ENCODE measurements at regions not wholly inside any gene's neighbourhood (a gene's known extent, or its start where the extent isn't known, plus 50 kb on each side); places are given as distances from the start of the nearest gene placed in this dataset.

DNA sequence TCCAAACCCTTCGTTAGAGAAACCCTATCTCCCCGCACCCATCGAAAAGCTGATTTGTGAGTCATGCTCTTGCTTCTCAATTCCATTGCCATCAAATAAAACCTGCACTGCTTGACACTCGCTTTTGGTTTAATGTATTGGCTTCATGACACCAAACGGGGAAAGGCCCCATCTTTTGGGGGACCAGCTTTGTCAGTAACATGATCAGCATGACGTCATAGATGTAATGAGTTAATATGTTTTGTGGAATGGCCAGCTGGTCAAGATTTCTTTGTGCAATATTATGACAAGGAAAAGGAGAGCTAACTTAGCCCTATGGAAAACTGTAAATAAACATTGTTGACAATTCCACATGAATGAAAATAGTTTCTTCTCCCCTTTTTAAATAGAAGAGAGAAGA, 1260.5 kb upstream of the CELF2 start:
- DNase-seq, result no peak

DNA sequence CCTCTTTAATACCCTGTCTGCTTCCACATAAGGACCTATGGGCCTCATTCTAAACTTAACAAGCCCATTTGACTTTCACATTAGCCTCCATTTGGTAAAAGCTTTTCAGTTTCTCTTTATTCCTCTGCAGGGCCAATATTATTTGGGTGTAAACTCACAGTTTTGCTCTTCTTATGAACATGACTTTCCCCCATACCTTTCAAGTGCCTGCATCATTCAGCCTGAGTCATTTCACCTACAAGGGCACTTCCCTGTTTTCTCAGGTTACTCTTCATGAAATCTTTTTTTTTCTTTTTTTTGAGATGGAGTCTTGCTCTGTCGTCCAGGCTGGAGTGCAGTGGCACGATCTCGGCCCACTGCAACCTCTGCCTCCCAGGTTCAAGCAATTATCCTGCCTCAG, 1258.1 kb upstream of the CELF2 start:
- DNase-seq, result no peak

DNA sequence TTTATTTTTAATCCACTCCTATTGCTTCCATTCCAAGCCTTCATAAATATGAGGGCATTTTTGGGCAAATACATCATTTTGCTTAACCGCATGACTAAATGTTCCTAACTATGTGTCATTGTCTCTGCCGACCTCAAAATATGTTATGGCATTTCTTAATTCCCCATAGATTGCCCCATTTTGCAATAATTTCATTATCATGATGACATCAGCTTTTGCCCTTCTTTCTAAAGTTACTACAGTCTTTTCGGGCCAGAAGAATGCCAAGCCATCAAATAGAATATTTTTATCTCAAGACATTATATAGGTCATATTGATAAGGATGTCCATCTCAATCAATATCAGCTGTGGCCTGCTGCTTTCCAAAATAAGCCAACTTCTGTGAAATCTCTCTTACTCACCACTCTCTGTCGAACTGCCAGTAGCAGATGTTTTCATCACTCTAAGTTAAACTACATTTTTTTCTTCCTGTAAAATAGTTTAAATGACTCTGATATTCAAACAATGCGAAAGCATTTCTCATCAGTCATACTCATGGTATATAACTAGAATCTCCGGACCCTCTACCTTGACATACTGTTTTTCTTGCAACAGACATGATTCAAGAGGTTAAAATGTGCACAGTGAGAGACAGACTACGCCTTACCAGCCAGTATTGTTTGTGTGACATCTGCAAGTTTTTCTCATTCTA, 1254.6 kb upstream of the CELF2 start:
- DNase-seq, result no peak

DNA sequence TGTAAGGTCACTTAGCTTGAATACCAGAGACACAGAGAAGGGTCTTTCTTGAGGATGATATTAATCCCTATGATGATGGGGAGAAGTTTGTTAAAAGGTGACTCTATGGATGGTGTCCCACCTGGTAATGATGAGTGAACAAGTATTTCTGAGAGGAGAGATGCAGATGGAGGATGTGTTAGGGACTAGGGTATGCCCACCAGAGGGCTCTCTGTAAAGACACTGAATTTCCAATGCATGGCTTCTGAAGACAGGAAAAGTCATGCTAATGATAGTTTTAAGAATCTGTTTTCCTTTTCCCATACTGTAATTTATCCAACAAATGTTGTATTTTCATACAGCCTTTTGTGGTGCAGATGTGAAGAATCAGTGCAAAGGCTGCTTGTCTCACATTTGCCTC, 1250.9 kb upstream of the CELF2 start:
- DNase-seq, result no peak

DNA sequence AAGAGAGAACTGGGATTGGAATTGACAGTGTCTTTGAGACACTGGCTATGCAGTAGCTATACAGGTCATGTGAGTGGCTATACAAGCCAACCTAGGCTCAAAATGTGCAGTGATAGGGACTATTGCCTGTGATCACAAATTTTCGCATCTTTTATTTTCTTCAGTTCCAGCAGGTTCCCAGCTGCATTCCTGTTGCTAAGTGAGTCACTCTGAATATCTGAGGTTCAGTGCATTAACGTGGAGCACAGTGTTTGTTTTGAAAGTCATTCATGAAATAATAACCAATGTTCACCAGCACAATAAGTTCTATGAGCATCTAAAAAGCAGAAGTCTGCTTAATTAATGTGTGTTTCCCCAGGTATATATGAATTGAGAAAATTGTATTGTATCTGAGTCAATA, 1236.0 kb upstream of the CELF2 start:
- no peak for DNase-seq

DNA sequence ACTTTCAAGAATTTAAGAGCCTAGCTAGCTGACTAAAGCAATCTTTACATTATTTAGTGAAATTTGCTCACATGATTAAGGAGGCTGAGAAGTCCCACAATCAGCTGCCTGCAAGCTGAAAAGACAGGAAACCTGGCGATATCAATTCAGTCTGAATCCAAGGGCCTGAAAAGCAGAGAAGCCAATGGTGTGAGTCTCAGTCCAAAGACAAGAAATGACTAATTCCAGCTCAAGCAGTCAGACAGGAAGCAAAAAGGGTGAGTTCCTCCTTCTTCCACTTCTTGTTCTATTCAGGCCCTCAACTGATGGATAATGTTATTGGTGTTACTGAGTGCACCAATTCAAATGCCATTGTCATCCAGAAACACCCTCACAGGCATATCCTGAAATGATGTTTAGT, 1231.6 kb upstream of the CELF2 start:
- no peak for DNase-seq

DNA sequence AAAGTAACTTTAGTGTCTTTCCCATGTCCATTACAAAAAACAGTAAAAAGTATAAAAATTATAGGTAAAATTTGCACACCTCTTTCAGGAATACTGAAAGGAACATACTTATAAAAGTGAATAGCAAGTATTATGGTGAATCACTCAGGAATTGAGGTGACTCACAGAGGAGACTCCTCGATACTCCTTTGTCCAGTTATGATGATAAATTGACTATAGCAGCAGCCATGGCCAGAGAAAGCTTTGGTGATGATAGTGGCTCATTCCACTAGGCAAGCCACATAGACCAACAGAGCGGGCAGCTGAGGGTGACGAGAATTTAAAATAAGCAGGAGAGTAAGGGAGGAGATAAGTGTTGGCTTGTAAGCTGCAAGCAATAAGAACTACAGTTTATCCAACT, 1231.1 kb upstream of the CELF2 start:
- DNase-seq, result no peak

DNA sequence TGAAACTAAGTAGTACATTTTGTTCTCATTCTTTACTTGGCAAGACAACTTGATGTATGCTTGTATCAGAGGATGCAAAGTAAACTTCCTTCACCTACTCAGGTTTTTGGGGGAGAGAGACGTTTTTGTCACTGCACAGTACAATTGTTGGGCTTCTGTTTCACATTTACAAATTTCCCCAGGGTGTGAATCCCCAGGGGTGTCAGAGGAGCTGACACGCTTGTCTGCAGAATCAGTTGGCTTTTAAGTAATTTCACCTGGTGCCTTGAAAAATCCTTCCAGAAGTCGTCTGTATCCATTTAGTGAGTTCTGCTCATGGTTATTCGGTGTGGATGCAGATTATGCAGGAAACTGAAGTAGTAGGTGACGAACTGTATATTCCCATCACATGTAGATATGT, 1227.7 kb upstream of the CELF2 start:
- DNase-seq, result no peak

DNA sequence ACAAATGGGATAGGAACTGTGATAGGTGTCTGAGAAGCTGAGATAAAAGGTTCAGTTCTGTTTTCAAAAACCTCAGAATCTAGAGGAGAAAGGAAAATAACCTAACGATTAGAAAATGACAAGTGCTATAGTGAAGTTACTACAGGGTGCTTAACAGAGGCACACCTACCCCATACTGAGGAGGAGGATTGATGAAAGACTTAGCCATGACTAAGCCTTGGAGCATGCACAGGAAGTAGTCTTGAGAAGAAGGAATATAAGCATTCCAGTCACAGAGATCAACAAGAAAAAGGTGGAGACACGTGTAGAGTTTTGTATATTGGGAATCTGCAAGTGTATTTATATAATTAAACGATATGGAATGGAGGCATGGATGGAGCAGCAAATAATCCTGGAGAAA, 1225.5 kb upstream of the CELF2 start:
- no peak for DNase-seq

DNA sequence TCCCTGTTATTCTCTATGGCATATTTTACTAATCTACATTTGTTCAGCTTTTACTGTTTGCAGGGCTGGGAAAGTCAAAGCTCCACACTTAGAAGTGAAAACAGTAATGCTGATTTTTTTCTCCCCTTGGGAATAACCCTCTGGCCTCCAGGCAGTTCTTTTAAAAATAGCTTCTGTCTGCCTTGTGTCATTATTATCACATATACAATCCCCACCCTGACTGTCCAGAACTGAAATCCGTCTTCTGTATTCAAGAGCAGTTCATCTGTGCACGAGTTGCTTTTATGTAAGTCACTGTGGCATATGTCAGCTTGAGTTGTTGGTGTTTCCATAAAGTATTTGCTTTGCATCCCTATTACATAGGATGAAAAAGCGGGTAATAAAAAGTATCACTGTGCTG, 1221.1 kb upstream of the CELF2 start:
- DNase-seq, result no peak

DNA sequence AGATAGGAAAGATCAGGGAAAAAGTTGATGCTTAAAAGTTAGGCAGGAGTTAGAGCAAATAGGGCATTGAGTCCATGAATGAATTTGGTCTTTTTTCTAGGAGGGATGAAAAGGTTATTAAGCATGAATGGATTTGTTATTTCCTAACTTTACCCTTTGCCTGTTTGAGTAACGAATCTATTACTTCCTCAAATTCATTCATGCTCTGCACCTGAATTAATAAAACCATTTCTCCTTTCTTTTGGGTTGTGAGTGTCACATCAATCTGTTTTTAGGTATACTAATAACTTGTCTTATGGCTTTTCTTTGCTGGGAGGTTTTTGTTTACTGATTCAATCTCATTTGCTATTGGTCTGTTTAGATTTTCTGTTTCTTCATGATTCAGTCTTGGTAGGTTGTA, 1217.7 kb upstream of the CELF2 start:
- no peak for DNase-seq

DNA sequence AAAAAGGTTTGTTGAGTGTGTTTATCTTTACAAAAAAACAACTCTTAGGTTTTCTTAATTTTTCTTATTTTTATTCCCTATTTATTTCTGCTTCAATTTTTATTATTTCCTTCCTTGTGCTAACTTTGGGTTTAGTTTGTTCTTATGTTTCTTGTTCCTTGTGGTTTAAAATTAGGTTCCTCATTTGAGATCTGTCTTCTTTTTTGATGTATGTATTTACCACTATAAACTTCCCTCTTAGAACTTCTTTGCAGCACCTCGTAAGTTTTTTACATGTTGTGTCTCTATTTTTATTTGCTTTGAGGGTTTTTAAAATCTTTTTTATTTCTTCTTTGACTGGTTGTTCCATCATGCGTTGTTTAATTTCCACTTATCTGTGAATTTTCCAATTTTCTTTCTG, 1217.1 kb upstream of the CELF2 start:
- DNase-seq, result no peak

DNA sequence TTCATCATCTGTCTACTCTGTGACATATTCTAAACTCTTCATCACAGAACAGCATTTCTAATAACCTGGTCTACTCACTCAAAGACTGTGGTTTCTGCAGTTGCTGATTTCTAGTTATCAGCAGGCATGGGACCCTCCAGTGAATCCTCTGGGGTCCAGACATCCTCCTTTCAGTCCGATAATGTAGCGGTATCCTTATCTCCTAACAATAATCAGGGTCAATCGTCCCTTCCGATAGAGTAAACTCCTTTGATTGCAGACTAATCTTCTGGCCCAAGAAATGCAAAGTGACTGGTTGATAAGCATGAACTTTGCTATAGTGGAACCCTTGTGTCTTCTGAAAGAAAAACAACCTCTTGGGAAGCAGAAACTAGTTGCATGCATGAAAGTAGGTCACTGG, 1209.8 kb upstream of the CELF2 start:
- DNase-seq, result no peak

DNA sequence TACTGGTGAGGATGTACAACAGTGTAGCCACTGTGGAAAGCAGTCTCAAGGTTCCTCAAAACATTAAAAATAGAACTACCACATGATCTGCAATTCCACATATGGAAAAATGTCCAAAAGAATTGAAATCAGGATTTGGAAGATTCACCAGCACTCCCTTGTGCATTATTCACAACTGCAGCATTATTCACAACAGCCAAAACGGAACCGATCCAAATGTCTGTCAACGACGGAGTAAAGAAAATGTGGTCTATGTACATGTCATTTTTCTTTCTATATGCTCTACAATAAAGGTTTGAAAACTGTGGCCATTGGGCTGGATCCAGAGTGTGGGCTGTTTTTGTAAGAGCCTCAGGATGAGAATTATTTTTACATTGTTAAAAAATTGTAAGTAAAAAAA, 1206.1 kb upstream of the CELF2 start:
- no peak for DNase-seq

DNA sequence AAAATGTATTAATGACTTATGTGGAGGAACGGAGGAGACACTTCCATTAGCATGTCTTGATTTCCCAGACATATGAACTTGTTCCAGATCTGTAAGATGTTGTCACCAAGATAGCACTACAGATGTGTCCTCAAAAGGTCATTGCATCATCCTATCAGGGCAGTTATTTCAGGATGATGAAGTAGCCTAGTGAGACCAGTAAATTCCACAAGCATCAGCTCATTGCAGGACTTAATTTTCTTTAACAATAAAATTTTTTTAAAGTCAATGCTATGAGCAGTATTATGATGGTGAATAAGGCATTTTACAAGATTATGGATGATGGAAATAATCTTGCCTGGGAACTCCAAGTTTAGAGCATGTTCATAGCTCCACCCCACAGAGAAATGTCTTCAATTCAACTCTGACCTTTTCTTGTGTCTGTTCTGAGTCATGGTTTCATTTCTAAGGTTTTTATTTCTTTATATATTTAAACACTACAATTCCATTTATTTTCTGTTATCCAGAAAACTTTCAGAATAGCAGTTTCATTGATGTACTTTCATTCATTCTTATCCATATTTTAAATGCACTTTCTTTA, 1203.3 kb upstream of the CELF2 start:
- no peak for DNase-seq

DNA sequence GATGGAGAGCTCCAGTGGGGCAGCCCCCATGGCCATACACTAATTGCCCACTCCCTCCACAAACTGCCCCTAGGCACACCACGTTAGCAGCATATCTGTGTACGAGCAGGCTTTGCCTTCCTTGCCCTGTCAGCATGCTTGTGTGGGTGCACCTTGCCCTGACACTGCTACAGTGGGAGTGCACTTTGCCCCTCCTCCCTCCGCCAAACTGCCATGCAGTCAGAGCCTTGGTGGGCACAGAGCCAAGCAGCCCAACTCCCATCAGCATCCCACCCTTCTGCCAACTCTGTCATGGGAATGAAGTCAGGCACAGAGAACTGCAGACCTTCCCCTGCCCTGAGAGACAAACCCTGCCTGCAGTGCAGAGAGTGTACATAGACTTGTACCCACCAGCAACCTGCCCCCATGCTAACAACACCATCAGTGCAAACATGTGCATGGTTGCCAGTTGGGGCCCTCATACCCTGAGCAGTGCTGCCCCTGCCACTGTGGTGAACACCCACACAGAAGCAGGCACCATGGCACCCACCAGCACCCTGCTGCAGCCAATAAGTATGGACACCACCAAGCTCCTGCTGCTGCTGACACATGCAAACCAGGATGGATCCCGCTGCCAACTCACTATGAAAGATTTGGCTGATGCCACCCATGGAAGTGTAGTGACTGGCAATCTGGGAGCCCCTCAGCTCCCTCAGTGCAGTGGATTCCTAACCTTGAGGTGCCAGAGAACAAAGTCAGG, 1197.7 kb upstream of the CELF2 start:
- no peak for DNase-seq

DNA sequence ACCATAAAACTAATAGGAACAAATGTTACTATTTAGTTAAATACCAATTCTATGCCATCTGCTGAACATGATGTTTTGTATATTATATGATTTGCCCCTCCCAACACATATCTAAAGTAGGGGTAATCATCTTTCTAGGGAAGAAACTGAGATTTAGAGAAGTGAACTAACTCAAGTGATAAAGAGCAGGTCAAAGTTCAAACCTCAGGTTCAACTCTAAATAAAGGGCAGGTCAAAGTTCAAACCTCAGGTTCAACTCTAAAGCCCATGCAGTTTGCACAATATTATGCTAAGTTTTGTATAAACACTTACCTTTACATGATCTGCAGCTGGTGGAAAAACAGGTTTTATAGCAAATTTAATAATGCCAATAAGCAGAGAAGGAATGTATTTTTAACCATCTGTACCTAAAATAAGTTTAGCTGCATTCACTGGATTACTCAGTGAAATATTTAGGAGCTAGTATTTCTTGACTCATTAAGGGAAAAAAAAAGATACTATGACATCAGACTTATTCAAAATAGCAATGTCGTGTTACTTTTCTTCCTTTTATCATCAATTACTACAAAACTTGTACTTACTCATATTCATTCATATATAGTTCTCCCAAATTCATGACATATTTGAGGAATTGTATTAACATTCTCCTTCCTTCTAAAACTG, 1194.3 kb upstream of the CELF2 start:
- DNase-seq, result no peak

DNA sequence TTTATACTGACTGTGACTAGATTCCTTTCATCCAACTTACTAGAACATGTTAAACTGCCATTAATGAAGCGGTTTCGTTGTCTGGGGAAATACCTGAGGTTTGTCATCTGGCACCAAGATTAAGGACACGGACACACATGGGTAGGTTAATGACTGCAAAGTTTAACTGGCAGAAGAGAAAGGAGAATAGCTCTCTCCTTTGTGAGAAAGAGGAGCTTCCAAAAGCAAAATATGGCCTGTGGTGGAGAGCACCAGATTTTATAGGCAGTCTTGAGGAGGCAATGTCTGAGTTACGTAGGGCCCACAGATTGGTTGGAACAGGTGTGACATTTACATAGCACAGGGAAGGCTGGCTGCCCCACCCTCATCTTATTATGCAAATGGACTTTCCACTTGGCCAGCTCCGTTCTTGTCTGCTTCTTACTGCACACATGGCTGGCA, 1193.0 kb upstream of the CELF2 start:
- DNase-seq, result no peak

DNA sequence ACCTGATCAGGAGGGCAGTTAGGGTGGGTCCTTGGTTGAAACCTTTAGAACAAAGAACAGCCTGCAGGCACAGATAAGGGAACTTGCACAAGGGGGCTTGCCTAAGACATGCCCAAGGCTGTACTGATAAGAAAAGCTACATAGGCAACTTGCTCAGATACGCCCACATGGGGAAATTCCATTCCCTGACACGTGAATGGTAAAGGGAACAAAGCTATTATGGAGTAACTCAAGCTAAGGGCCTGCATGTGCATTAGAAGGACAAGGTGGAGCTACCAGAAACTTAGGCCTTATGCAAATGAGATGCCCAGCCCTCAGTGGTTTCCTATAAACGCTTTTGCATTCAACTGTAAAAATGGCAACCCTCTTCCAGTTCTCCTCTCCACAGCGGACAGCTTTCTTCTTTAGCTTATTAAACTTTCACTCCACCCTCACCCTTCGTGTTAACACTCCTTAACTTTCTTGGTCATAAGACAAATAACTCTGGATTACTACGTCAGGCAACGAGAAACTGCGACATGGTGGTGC, 1192.1 kb upstream of the CELF2 start:
- no peak for DNase-seq

DNA sequence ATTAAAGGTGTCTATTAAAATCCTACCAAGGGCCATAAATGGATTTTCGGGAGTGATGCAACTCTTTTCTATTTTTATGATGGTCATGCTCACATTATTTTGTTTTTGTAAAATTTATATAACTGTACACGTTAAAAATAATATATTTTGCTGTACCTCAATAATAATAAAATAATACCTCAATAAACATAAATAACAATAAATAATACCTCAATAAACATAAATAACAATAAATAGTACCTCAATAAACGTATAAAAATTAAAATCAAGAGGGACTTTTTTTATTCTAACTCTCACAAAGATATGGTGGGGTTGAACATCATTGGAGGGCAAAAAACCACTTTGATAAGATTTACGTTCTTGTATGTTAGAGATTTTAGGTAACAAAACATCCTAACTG, 1189.6 kb upstream of the CELF2 start:
- DNase-seq, result no peak

DNA sequence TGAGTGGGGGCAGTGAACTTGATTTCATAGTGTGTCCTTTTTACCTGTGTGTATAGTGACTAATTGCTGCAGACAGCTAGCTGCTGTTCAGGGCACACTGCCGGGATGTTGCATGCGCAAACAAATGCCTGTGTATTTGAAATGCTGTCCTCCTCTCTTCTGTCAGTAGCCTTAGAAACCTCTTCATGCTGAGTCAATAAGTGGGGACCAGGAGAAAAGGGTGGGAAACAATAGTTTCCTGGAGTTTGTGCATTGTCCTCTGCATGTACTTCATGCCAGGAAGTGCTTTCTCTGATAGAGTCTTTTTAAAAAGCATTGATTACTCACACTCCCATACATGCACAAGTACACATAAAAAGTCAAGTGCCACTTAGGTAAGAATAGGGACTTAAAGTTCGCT, 1183.7 kb upstream of the CELF2 start:
- no peak for DNase-seq

DNA sequence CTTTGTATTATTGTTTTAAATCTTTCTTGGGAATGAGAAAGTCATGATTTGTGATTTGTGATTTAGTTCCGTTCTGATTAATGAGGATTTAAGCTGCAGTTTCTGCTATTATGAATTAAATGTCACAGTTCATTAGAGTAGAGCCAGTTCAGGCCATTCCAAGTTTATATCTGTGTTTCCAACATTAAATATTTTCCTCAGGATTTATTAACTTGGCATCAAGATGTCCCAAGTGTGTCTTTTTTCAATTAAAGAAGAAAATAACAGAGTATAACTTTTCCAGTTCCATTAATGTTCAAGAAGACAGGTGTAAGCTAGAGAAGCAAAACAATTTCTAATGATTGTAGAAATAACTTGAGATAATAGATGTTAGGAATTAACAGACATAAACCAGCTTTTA, 1183.2 kb upstream of the CELF2 start:
- DNase-seq, result no peak

DNA sequence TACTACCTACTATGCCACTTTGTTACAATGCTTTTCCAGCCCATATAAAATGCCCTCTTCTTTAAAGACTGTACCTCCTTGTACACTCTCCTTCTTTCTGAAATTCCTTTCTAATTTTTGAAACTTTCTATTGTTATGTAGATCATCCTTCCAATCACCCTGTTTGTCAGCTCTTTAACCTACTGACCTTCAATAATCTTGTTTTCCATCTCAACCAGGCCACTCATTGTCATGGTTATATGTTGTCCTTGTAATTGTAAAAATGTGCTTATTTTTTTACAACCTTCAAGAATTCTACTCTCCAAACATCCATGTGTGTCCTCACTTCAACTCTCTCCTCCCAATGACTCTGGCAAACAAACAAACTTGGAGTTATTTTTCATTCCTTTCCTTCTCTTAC, 1172.6 kb upstream of the CELF2 start:
- DNase-seq, result no peak

DNA sequence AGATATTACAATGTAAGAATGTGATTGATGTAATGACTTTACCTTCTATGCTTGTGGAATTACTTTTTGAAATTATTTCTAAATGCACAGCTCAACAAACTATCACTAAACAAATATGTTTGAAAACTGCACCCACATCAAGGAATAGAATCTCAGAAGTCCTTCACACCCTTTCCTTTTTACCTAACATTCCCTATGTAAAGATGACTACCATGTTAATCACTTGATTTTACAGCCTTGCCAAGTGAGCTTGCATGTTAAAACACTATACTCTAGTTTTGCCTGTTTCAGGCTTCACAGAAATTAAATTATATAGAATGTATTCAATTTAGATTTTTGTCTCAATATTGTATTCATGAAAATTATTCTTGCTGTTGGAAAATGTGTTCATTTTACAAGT, 1169.4 kb upstream of the CELF2 start:
- DNase-seq, result no peak
